H1 (cell line): ENCODE measurements at regions not wholly inside any gene's neighbourhood (a gene's known extent, or its start where the extent isn't known, plus 50 kb on each side); places are given as distances from the start of the nearest gene placed in this dataset.

Experiments
- GTF2F1 ChIP-seq: IDR thresholded peaks from 2 replicates; pipeline ENCODE4 v1.6.1; 2012; ENCODE audit warnings: low read depth, low read length, improper control_type of control experiment, borderline replicate concordance
- JUND ChIP-seq: IDR thresholded peaks from 2 replicates; pipeline ENCODE4 v1.6.1; 2011; ENCODE audit warnings: mild to moderate bottlenecking, improper control_type of control experiment, low read length
- SIX5 ChIP-seq: IDR thresholded peaks from 2 replicates; pipeline ENCODE4 v1.6.1; 2011; ENCODE audit warnings: mild to moderate bottlenecking, low read depth, low read length
- TF ChIP-seq, protein P1 (sequence below): fragments of 300-600 bp; sonication (generic); IDR thresholded peaks from 2 replicates; pipeline ENCODE4 v1.7.1; 2012; ENCODE audit warnings: low read length, moderate library complexity, mild to moderate bottlenecking, inconsistent platforms; ENCODE audit not compliant: insufficient replicate concordance

DNA sequence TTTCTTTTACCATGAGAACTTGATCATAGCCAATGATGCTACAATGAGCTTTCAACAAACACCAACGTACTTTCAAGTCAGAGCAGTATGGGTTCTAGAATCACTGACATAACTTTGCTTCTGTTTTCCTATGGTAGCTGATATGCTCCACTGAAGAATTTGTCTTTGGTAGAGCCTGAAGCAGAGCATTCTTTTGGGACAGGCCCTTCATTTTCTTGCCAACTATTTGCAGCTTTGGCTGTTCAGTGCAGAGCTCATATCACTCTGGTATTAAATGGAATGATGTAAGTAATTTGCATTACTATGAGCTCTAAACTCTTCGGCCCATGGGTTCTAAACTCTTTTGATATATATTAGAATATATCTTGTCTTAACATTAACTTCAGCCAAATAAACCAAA, 51.8 kb upstream of the APC start (continued):
- TF ChIP-seq, protein P1, sequence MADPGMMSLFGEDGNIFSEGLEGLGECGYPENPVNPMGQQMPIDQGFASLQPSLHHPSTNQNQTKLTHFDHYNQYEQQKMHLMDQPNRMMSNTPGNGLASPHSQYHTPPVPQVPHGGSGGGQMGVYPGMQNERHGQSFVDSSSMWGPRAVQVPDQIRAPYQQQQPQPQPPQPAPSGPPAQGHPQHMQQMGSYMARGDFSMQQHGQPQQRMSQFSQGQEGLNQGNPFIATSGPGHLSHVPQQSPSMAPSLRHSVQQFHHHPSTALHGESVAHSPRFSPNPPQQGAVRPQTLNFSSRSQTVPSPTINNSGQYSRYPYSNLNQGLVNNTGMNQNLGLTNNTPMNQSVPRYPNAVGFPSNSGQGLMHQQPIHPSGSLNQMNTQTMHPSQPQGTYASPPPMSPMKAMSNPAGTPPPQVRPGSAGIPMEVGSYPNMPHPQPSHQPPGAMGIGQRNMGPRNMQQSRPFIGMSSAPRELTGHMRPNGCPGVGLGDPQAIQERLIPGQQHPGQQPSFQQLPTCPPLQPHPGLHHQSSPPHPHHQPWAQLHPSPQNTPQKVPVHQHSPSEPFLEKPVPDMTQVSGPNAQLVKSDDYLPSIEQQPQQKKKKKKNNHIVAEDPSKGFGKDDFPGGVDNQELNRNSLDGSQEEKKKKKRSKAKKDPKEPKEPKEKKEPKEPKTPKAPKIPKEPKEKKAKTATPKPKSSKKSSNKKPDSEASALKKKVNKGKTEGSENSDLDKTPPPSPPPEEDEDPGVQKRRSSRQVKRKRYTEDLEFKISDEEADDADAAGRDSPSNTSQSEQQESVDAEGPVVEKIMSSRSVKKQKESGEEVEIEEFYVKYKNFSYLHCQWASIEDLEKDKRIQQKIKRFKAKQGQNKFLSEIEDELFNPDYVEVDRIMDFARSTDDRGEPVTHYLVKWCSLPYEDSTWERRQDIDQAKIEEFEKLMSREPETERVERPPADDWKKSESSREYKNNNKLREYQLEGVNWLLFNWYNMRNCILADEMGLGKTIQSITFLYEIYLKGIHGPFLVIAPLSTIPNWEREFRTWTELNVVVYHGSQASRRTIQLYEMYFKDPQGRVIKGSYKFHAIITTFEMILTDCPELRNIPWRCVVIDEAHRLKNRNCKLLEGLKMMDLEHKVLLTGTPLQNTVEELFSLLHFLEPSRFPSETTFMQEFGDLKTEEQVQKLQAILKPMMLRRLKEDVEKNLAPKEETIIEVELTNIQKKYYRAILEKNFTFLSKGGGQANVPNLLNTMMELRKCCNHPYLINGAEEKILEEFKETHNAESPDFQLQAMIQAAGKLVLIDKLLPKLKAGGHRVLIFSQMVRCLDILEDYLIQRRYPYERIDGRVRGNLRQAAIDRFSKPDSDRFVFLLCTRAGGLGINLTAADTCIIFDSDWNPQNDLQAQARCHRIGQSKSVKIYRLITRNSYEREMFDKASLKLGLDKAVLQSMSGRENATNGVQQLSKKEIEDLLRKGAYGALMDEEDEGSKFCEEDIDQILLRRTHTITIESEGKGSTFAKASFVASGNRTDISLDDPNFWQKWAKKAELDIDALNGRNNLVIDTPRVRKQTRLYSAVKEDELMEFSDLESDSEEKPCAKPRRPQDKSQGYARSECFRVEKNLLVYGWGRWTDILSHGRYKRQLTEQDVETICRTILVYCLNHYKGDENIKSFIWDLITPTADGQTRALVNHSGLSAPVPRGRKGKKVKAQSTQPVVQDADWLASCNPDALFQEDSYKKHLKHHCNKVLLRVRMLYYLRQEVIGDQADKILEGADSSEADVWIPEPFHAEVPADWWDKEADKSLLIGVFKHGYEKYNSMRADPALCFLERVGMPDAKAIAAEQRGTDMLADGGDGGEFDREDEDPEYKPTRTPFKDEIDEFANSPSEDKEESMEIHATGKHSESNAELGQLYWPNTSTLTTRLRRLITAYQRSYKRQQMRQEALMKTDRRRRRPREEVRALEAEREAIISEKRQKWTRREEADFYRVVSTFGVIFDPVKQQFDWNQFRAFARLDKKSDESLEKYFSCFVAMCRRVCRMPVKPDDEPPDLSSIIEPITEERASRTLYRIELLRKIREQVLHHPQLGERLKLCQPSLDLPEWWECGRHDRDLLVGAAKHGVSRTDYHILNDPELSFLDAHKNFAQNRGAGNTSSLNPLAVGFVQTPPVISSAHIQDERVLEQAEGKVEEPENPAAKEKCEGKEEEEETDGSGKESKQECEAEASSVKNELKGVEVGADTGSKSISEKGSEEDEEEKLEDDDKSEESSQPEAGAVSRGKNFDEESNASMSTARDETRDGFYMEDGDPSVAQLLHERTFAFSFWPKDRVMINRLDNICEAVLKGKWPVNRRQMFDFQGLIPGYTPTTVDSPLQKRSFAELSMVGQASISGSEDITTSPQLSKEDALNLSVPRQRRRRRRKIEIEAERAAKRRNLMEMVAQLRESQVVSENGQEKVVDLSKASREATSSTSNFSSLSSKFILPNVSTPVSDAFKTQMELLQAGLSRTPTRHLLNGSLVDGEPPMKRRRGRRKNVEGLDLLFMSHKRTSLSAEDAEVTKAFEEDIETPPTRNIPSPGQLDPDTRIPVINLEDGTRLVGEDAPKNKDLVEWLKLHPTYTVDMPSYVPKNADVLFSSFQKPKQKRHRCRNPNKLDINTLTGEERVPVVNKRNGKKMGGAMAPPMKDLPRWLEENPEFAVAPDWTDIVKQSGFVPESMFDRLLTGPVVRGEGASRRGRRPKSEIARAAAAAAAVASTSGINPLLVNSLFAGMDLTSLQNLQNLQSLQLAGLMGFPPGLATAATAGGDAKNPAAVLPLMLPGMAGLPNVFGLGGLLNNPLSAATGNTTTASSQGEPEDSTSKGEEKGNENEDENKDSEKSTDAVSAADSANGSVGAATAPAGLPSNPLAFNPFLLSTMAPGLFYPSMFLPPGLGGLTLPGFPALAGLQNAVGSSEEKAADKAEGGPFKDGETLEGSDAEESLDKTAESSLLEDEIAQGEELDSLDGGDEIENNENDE = no peak
- TF ChIP-seq GTF2F1 (no peak), SIX5 (no peak), JUND (no peak)
